NCI-H2171 (cell line): ENCODE measurements at regions not wholly inside any gene's neighbourhood (a gene's known extent, or its start where the extent isn't known, plus 50 kb on each side); places are given as distances from the start of the nearest gene placed in this dataset.
"Not testable (repeated sequence)": the region's sequence is repeated elsewhere in the genome, so short reads cannot be mapped to it uniquely, and the experiment has no call there.

Experiments used
- DNase-seq: peaks from one replicate; lab custom pipeline; 2025; lab: John Stamatoyannopoulos, UW

DNA sequence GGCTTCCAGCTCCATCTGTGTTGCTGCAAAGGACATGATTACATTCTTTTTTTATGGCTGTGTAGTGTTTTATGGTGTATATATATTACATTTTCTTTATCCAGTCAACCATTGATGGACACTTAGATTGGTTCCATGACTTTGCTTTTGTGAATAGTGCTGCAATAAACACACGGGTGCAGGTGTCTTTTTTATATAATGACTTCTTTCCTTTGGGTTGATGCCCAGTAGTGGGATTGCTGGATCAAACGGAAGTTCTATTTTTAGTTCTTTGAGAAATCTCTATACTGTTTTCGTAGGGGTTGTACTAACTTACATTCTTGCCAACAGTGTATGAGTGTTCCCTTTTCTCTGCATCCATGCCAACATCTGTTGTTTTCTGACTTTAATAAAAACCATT is 189.7 kb downstream of the ACTR3B start:
- DNase-seq, result no peak

DNA sequence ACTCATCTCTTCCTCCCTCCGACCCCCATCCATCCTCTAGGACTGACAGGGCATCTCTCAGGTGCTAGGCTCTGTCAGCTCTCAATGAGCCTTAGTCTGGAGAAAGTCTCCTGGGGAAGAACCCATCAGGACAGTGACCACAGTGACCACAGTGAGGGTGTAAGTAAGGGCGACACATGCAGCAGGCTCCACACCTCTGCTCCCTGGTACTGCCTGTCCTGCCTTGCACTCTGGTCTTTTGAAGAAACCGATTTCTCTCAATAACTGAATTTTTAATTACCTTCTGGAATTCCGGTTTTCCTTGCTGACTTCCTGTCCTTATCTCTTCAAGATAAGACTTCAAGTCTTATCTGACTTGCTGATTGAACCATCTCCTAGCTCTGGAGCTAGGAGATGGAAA is 190.2 kb downstream of the ACTR3B start:
- DNase-seq, result no peak

DNA sequence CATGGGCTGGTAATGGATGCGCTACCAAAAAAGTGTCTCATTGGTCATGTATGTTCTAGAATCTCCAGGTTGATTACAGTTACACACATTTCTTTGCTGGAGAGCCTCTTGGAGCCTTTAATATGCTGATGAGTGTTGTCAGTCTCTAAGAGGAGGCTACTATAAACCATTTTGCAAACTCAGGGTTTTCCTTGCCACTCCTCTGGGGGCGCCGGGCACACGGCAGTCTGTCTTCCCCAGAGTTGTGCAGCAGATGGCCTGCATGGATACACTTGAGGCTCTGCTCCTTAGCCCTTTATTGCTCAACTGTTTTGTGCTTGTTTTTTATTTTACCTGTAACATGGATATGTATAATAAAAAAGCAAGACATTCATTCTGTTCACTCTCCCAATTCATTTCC is 196.5 kb downstream of the ACTR3B start:
- DNase-seq, result no peak

DNA sequence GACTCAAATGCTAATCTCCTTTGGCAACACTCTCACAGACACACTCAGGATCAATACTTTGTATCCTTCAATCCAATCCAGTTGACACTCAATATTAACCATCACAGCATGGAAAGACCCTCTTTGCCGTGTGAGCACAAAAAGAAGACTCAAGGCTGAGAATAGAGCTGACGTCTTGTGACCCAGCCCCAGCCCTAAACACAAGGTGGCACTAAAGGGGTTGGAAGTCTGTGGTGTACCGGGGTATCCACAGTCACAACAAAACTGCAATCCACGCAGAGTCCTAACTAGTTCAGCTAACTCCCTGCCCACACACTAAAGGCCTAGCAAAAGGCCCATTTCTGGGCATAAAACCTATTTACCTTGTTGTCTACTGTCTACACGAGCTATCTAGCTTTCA is 200.1 kb downstream of the ACTR3B start:
- no peak for DNase-seq

DNA sequence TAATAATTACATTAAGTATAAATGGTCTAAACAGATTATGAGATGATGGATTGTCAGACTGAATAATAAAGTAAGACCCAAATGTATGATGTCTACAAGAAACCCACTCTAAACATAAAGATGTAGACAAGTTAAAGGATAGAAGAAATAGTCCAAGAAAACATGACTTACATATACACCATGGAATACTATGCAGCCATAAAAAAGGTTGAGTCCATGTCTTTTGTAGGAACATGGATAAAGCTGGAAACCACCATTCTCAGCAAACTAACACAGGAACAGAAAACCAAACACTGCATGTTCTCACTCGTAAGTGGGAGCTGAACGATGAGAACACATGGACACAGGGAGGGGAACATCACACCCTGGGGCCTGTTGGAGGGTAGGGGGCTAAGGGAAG is 202.2 kb downstream of the ACTR3B start:
- not testable (repeated sequence) for DNase-seq

DNA sequence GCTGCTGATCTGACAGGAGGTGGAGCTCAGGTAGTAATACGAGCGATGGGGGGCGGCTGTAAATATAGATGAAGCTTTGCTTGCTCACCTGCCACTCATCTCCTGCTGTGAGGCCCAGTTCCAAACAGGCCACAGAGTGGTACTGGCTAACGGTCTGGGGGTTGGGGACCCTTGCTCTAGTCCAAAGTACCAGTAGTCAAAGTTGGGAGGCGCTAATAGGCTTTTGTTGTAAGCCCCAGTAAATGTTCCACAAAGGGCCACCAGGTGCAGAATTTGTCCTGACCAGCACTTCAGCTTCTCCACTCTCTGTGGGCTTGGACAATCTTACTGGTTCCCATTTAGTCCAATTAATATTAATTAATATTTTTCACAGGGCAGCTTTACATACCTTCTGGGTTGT is 206.6 kb downstream of the ACTR3B start:
- DNase-seq, result no peak

DNA sequence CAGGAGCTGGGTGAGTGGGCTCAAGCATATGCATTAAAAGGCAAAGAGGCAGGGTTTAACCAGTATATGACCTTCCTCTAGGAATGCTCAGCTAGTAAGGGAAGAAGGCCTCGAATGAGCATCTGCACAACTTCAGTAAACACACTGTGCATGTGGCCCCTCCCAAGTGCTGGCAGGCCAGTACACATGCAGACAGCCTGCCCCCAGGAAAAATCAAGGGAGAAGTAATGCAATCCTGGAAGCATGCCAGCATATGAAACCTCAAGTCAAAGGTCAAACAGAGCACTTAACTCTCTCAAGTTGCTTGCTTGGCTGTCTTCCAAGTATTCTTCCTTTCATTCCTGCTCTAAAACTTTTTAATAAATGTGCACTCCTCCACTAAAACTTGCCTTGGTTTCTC is 208.4 kb downstream of the ACTR3B start:
- DNase-seq, result no peak

DNA sequence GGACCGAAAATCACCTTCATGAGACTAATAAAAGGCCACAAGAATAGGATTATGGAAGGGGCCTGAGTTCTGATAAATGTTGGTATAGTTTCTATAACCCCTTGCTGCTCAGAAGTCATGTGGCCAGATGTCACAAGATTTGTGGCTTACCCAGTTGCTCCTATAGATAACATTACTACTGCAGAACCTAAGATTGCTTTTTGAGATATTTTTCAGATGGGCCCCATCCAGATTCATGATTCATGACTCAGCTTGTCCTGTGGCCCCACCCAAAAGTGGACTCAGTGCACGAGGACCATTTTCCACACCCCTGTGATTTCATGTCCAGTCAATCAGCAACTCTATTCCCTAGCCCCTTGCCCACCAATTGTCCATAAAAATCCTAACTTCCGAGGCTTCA is 209.0 kb downstream of the ACTR3B start:
- DNase-seq, result no peak

DNA sequence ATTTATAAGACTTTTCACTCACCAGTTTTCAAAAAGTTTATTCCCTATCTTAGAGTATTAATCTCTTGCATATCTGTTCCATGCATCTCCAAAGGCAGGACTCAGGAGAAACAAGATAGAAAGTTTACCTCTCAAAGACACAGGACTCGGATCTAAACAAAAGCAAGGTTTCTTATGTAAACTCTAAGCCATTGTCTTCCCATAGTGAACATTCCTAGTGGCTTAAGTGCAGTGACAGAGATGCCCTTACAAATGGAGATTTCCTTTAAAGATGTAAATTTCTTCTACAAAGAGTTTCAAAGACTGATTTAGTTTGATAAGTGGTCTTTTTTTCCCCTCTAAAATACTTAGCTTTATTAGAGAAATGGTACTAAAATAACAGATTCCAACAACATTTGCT is 209.8 kb downstream of the ACTR3B start:
- no peak for DNase-seq

DNA sequence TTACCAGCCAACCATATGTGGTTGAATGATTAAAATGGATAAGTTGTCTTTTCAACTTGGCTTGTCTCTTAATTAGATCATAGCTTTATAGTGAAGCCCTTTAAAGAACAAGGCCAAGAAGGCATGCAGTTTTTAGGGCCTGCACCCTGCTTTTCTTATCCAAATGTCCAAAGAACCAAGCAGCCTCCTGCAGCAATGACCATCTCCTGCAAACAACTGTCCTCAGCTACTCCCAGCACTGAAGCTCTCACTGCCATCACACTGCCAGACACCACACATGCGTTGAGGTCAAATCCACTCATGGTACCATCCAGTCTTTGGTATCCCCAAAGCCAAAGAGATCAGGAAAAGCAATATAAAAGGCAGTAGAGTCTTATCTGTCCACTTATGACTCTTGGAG is 210.3 kb downstream of the ACTR3B start:
- no peak for DNase-seq

DNA sequence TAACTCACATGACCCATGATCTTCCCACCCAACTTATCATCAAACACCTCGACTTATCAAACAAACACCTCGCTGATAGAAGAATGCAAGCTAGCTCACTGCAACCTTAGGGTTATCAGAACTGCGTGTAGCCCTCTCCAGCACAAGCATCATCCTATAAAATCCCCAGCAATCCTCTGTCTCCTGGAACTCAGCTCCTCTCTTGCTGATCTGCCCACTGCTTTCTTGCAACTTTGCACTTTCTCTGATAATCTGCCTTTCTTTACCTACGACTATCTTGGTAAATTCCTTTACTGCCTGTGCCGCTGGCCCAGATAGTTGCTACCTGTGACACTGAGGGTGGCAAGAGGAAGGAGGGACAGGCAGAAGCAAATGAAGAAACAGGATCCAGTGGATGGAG is 210.9 kb downstream of the ACTR3B start:
- DNase-seq, result no peak

DNA sequence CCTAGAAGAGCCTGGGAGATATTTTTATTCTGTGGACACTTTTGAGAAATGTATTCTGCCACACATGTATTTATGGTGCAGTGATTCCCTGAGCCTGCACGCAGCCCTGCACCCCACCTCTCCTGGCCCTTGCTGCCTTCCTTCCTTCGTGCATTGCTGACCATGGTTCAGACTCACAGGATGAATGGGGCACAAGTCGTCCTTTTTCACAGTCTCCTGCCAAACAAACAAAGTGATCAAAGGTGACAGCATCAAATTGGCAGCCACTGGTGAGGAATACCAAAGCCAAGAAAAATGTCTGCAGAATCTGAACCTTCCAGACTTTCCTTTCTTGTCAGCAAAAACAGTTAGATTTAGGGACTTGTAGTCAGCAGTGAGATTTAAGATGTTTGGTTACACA is 215.0 kb downstream of the ACTR3B start:
- no peak for DNase-seq

DNA sequence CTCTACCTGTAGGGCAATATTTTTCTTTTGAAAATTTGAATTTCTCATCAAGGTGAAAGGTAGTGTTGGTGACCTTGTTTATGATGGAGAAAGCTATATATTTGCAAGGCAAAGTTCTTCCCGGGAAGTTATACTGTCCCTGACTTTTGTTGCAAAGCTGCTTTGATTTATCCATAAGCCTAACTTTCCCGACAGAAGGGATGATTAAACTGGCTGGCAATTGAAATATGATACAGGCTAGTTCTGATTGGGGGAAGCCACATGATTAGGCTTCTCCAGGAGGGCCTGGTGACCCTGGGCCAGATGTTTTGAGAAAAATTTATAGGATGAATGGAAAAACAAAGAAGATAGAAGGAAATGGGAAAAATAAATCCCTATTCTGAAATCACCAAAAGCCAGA is 215.5 kb downstream of the ACTR3B start:
- DNase-seq, result no peak

DNA sequence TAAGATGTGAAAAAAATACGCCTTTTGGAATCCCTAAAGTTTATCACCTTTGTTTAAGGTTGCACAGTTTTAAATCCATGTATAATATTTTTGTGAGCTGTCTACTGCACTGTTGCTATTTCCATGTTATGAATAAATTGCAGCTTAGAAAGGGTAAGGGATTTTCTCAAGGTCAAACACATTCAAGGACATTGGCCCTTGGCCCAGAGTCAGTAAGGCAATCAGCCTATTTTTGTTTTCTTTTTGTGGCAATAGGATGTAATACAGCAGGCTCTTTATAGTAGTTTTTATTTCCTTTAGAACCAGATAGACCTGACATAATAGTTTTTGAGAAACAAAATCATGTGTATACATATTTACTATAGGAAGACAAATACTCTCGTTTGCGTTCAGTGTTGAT is 219.8 kb downstream of the ACTR3B start:
- no peak for DNase-seq

DNA sequence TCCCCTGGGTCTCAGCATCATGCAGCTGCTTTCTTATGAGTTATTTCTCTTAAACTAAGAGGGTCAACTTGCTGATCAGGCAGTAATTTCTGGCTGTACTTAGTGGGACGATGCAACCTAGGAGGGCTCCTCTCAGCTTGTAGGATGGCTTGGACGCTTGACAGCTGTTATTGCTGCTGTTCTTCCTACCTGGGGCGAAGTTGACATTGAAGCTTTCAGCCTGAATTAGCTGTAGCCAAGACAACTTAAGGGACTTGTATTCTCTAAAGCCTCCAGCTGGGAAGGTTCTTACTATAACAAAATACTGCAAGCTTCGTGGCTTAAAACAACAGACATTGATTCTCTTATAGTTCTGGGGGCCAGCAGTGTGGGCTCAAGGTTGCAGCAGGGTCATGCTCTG is 224.9 kb downstream of the ACTR3B start:
- DNase-seq, result no peak

DNA sequence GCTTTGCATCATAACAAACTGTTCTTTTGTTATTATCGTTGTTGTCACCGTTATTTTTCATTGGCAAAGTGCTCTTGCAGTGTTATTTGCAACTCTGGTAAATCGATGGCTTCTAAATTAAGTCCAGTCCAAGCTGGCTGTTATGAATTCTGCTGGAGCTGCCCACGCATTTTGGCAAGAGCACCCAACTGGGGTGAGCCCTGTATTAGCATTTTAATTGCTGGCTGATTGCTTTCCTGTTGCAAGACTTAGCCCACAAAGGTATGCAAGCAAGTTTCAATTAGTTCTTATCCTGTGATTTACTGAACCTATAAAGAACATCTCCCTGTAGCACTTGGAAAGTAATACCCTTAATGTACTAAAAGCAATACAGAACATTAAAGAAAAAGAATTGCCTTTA is 226.8 kb downstream of the ACTR3B start:
- DNase-seq, result no peak

DNA sequence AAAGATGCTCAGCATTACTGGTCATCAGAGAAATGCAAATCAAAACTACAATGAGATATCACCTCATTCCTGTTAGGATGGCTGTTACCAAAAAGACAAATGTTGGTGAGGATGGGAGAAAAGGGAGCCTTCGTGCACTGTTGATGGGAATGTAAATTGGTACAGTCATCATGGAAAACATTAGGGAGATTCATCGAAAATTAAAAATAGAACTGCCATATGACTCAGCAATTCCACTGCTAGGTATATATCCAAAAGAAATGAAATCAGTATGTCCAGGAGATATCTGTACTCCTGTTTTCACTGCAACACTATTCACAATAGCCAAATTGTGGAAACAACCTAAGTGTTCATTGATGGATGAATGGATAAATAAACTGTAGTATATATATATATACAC is 228.1 kb downstream of the ACTR3B start:
- no peak for DNase-seq

DNA sequence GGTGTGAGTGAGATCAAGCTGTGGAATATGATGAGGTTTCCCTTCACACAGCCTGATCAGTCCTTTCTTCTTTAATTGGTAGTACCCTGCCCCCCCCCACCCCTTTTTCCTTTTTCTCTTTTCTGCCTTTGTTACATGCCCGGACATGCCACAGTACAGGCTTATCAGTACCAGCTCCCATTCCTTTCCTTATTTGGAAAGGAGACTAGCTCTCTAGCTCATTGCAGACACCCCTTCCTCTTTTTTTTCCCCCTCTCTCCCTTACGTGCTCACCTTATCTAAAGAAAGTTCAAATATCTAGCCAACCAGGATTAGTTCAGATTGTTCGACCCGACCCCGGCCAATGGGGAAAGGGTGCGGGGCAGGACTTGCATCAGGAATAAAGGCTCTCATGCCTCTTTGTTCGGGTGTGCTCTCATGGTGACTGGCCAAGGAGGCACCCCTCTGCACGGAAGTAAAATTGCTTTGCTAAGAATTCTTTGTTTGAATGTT is 230.4 kb downstream of the ACTR3B start:
- DNase-seq, result no peak

DNA sequence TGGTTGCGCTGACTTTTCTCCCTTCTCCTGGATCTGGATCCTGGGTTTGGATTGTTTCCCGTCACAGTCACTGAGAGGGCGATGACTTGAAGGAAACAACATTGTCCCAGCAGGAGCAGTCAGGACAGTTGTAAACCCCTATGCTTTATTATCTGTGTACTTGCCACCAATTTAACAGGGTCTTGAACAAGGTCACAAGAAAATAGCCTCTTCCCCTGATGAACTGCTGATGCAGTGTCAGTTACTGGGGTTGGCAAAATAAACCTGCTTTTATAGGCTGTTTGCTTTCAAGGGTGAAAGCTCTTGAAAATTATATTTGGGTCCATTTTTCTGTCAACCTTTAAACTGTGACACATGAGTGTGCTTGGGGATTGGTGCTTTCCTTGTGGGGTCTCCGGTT is 238.9 kb downstream of the ACTR3B start:
- no peak for DNase-seq

DNA sequence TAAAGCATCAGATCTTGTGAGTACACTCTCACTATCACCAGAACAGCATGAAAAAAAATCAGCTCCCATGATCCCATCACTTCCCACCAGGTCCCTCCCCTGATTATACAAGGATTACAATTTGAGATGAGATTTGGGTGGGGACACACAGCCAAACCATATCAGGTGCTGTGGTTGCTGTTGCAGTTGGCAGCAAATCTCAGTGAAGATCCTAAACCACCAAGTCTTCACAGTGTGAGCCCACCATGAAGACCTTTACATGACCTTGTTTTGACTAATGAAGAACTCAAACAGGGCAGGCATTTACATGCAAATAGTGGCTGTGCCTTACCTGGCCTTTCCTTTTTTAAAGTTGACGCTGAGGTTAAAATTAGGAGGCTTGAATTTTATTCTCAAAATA is 242.6 kb downstream of the ACTR3B start:
- no peak for DNase-seq

DNA sequence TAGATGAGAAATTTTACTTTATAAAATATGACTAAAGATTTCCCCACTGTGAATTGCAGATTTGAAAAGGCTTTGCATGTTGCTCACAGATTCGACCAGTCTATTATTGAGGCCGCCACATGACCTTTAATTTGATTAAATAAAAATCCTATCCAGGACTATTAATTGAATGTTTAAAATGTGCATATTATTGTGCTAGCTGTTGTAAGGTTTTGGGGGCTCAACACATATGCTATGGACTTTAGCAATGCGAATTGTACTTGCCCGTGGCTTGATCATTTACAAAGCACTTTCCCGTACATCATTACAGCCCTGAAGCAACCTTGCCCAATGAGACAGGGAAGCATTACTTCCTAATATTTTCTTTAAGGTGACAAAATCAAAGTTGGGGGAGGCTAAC is 243.0 kb downstream of the ACTR3B start:
- no peak for DNase-seq

DNA sequence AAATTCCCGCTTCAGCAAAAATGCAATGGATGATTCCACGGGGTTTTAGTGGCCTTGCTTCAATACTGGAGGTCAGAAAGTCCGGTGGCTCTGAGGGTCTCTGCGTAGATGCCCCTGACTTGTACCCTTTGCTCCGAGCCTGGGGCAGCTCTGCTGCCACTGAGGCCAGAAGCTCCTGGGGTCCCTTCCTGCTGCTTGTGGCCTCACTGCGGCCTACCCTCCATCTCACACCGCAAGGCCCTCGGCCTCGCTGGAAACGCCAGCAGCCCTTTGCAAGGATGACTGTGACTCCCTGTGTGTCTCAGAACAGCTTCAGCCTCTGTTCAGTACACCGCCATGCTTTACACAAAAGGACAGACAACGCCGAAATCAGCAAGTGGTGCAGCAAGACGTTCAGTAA is 244.8 kb downstream of the ACTR3B start:
- DNase-seq, result no peak

DNA sequence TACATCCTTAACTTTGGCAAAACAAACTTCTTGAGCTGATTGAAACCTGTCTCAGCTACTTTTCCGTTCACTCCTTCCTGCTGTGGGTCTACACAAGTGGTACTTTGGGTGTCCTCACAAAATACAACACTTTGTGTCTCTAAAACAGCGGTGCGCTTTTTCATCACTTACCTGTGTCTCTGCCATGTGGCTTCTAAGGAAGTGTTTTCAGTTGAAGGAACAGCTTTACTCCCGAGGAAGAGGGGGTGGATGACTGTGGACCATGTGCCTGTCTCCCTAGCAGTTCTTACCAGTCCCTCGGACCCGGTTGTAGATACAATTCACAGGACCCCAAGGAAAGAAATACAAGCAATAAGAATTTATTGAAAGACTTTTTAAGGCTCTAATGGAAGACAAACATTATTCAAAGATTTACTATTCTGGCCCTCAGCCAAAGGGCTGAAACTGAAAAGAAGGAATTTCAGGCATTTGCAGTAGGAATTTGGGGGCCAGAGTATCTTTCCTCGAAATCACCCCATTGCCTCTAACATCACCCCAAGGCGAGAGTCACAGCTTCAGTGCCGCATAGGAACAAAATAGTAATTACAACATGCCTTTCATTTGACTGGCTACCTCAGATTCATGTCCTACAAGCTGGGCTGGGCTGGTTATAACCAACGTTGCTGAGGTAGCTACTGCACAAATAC is 246.3 kb downstream of the ACTR3B start:
- DNase-seq, result no peak

DNA sequence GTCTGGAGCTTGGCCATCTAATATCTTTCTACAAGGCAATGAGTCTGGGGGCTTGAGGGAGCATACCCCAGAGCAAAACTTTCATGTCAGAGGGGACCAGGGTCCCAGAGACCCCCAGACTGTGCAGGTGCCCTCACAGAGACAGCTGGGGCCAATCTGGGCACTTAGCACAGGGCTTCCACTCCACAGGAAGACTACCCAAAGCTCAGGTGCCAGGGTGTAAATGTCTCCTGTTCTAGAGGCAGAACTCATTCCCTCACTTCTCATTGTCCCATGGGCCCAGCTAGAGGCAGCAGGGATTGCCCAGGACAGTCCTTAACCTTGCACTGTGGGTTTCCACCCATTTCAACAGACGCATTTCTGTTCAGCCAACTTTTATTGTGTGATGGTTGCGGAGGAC is 246.9 kb downstream of the ACTR3B start:
- DNase-seq, result no peak

DNA sequence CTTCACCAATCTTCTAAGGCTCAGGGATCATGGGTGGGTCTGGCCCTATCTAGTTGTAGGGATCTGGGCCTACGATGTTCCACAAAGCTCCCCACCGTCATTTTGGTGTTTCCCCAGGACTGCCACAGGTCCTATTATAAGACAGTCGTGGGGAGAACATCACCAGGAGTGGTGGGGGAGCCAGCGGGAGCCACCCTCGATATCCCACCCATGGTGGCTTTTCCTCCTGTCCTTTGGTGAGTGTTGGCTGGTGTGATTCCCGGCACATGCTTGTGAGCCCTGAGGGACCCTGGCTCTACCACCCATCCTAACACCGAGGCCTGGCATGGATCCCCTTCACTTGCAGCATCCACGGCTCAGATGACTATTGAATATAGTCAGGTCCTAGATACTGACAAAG is 247.4 kb downstream of the ACTR3B start:
- no peak for DNase-seq
